Endothelial cell of umbilical vein (primary cell): ENCODE measurements at regions not wholly inside any gene's neighbourhood (a gene's known extent, or its start where the extent isn't known, plus 50 kb on each side); places are given as distances from the start of the nearest gene placed in this dataset.

Experiments used
- EZH2 ChIP-seq: IDR thresholded peaks from 2 replicates; pipeline ENCODE4 v1.6.1; 2012; ENCODE audit warnings: borderline replicate concordance, low read depth, mild to moderate bottlenecking, moderate library complexity, low read length, inconsistent platforms; ENCODE audit not compliant: severe bottlenecking
- FOS ChIP-seq: IDR thresholded peaks from 2 replicates; pipeline ENCODE4 v1.6.1; 2011; ENCODE audit warnings: mild to moderate bottlenecking, low read length, moderate library complexity, borderline replicate concordance; ENCODE audit not compliant: insufficient read depth
- GATA2 ChIP-seq: IDR thresholded peaks from 2 replicates; pipeline ENCODE4 v1.7.0; 2011; ENCODE audit warnings: low read depth, mild to moderate bottlenecking, moderate library complexity, mixed read lengths, low read length; ENCODE audit not compliant: insufficient read length, insufficient read depth
- JUN ChIP-seq: IDR thresholded peaks from 2 replicates; pipeline ENCODE4 v1.6.1; 2011; ENCODE audit warnings: borderline replicate concordance, low read depth; ENCODE audit not compliant: insufficient read length, insufficient read depth
- MYC ChIP-seq: IDR thresholded peaks from one replicate; pipeline ENCODE4 v1.6.1; 2011; ENCODE audit warnings: mild to moderate bottlenecking, low read depth, low read length
- POLR2A ChIP-seq: IDR thresholded peaks from 2 replicates; pipeline ENCODE4 v1.6.1; 2012; ENCODE audit warnings: low read depth, mild to moderate bottlenecking, control low read depth, low read length
- POLR2AphosphoS5 ChIP-seq: IDR thresholded peaks from 2 replicates; pipeline ENCODE4 v1.6.1; 2012; ENCODE audit warnings: low read depth, mild to moderate bottlenecking, control low read depth, low read length, moderate library complexity; ENCODE audit not compliant: insufficient read depth
- TF ChIP-seq, protein P1 (sequence below), 2 donors: IDR thresholded peaks; 1 replicate in 1 of 2; 2 replicates in 1 of 2; pipeline ENCODE4 v1.5.1; 2011; ENCODE audit warnings: low read length in 2 of 2, mild to moderate bottlenecking in 2 of 2, moderate library complexity in 2 of 2, control low read depth in 1 of 2, inconsistent platforms in 1 of 2, low read depth in 1 of 2; ENCODE audit not compliant: insufficient read depth in 1 of 2; ENCODE audit errors: extremely low read depth in 1 of 2
- TF ChIP-seq, protein P2 (sequence below): IDR thresholded peaks from 2 replicates; pipeline ENCODE4 v1.6.1; 2011; ENCODE audit not compliant: insufficient read depth, insufficient read length

DNA sequence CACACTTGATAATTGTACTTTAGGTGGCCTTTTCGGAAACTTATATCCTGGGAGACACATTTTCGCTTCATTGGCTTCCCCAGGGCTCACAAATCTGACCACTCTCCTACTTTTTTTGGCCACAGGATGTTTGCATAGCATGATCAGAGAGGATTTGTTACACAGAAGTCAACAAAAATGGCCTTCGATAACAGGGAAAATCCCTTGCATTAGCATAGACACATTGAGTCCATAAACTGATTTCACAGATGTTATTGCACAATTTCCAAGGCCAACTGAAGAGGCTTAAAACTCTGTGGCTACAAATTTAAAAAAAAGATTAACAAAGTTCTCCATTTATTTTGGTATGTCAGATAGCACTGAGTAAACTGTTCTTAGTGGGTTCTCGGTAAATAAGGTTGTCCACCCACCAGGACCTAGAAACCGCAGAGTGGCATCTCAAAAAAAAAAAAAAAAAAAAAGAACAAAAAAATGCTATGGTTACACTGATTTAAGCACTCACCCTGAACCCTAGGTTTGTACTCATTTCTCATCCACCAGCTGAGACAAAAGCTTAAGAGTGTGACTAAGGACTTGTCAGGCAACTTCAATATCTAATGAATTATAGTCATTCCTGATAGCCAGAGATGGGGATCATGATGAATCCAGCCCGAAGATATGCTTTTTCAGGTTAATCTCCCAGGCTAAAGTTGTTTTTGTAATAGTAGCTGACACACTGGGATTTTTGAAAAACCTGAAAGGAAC, 188.9 kb upstream of the SYNPR start:
- TF ChIP-seq, protein P1, sequence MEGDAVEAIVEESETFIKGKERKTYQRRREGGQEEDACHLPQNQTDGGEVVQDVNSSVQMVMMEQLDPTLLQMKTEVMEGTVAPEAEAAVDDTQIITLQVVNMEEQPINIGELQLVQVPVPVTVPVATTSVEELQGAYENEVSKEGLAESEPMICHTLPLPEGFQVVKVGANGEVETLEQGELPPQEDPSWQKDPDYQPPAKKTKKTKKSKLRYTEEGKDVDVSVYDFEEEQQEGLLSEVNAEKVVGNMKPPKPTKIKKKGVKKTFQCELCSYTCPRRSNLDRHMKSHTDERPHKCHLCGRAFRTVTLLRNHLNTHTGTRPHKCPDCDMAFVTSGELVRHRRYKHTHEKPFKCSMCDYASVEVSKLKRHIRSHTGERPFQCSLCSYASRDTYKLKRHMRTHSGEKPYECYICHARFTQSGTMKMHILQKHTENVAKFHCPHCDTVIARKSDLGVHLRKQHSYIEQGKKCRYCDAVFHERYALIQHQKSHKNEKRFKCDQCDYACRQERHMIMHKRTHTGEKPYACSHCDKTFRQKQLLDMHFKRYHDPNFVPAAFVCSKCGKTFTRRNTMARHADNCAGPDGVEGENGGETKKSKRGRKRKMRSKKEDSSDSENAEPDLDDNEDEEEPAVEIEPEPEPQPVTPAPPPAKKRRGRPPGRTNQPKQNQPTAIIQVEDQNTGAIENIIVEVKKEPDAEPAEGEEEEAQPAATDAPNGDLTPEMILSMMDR (IDR thresholded peaks at IDR 0.05; ENCODE audit: extremely low read depth in 1 of 2, insufficient read depth in 1 of 2, low read depth in 1 of 2, low read length in 2 of 2), result no peak
- TF ChIP-seq POLR2AphosphoS5 (no peak), MYC (no peak), EZH2 (no peak), POLR2A (no peak), FOS (no peak), JUN (no peak), GATA2 (no peak)
- TF ChIP-seq, protein P2, sequence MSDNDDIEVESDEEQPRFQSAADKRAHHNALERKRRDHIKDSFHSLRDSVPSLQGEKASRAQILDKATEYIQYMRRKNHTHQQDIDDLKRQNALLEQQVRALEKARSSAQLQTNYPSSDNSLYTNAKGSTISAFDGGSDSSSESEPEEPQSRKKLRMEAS, result no peak
